Esophagus squamous epithelium (tissue), 5 donors: ENCODE measurements at regions not wholly inside any gene's neighbourhood (a gene's known extent, or its start where the extent isn't known, plus 50 kb on each side); places are given as distances from the start of the nearest gene placed in this dataset.

Source experiments
- DNase-seq: peaks from one replicate; lab custom pipeline; 2025; lab: John Stamatoyannopoulos, UW
- H3K27ac ChIP-seq, 4 donors: fragments of 200-600 bp; sonication (generic); one replicate each; pipeline ENCODE4 v1.5.1; 2016 to 2019; ENCODE audit warnings: mild to moderate bottlenecking in 1 of 4
- H3K27me3 ChIP-seq, 4 donors: fragments of 200-600 bp; sonication (generic); 1 replicate in 3 of 4; 2 replicates in 1 of 4; pipeline versions ENCODE4 v1.5.1 to v1.6.0; 2017 to 2021; ENCODE audit warnings: antibody characterized with exemption in 1 of 4
- H3K36me3 ChIP-seq, 3 donors: fragments of 200-600 bp; sonication (generic); one replicate each; pipeline ENCODE4 v1.5.1; 2016 to 2019
- H3K4me1 ChIP-seq, 3 donors: fragments of 200-600 bp; sonication (generic); one replicate each; pipeline ENCODE4 v1.5.1; 2017 to 2019
- H3K4me3 ChIP-seq, 4 donors: fragments of 200-600 bp; sonication (generic); 1 replicate in 3 of 4; 2 replicates in 1 of 4; pipeline ENCODE4 v1.5.1; 2016 to 2019; ENCODE audit warnings: mild to moderate bottlenecking in 2 of 4, moderate library complexity in 1 of 4
- H3K9me3 ChIP-seq, 3 donors: fragments of 200-600 bp; sonication (generic); one replicate each; pipeline ENCODE4 v1.5.1; 2016 to 2019
- CTCF ChIP-seq, 6 experiments: fragments of 450-650 bp in 4 of 6; fragments of 200-600 bp in 2 of 6; sonication (generic) in 2 of 6; IDR thresholded peaks; one replicate each; pipeline ENCODE4 v1.5.1; 2016 to 2019; ENCODE audit warnings: antibody characterized with exemption in 6 of 6, mild to moderate bottlenecking in 4 of 6, moderate library complexity in 4 of 6
- POLR2A ChIP-seq, 4 donors: fragments of 450-650 bp; IDR thresholded peaks; one replicate each; pipeline ENCODE4 v1.6.1; 2017; ENCODE audit warnings: antibody characterized with exemption in 4 of 4, mild to moderate bottlenecking in 4 of 4, moderate library complexity in 3 of 4
- whole genome bisulfite sequencing, 2 donors: methylation state at CpG; one replicate each; pipeline ENCODE4 v1.1.5; 2018; 5-methylcytosine and 5-hydroxymethylcytosine counted together
- intact Hi-C: fragments of 100-400 bp; cut with DNase I; formaldehyde crosslinking; loops from one replicate; pipeline ENCODE4 v1.15.0; 2022
- donor health status: DM: yes; HTN: yes; CAD: no.

- Histone ChIP-seq H3K36me3 (no peaks in the 10 kb centered on the region), H3K9me3 (peaks cover 0 to 3% (median 0%) of the 10 kb centered on the region in 3 donors), H3K4me1 (peaks cover 3 to 33% (median 22%) of the 10 kb centered on the region in 3 donors), H3K27me3 (peaks cover 0 to 7% (median 0%) of the 10 kb centered on the region in 4 donors), H3K27ac (no peak overlapping the region), H3K4me3 (no peak overlapping the region)
- WGBS, 2 donors = 90 to 92% methylated on average over 1 of the region's 1 CpG
- no peak for DNase-seq
- intact Hi-C loops = no loop called here
- TF ChIP-seq CTCF (IDR thresholded peaks at IDR 0.05) (no peak), POLR2A (IDR thresholded peaks at IDR 0.05) (no peak)
Observed at GRCh38 chr1:229056046-229056445, 214.9 kb upstream of the RAB4A start.

GRCh38 chr1:229058111-229058561 lies 212.8 kb upstream of the RAB4A start:
- Histone ChIP-seq H3K27ac (peak overlapping the region in 3 of 4 donors; percentile 42 to 73 (median 67)), H3K9me3 (no peaks in the 10 kb centered on the region), H3K4me3 (no peak overlapping the region), H3K27me3 (peaks cover 0 to 7% (median 0%) of the 10 kb centered on the region in 4 donors), H3K4me1 (peaks cover 3 to 37% (median 22%) of the 10 kb centered on the region in 3 donors), H3K36me3 (no peaks in the 10 kb centered on the region)
- 41 to 50% methylated on average over 5 to 8 of the region's 11 CpGs for WGBS, 2 donors
- DNase-seq = no peak
- TF ChIP-seq POLR2A (IDR thresholded peaks at IDR 0.05) = no peak
- no peak for TF ChIP-seq CTCF (IDR thresholded peaks at IDR 0.05)
- intact Hi-C loops = no loop called here

- Histone ChIP-seq H3K4me3 (no peak overlapping the region), H3K4me1 (peaks cover 3 to 37% (median 22%) of the 10 kb centered on the region in 3 donors), H3K9me3 (no peaks in the 10 kb centered on the region), H3K36me3 (no peaks in the 10 kb centered on the region), H3K27me3 (peaks cover 0 to 7% (median 0%) of the 10 kb centered on the region in 4 donors), H3K27ac (peak overlapping the region in 3 of 4 donors; percentile 42 to 73 (median 67))
- DNase-seq = no peak
- intact Hi-C loops = no loop called here
- TF ChIP-seq POLR2A (IDR thresholded peaks at IDR 0.05) (no peak), CTCF (IDR thresholded peaks at IDR 0.05) (no peak)
- WGBS, 2 donors = 38% methylated on average over 5 of the region's 10 CpGs; no CpG with 5 or more reads in 1 of the 2 donors
Observed at GRCh38 chr1:229058729-229059128, 212.2 kb upstream of the RAB4A start.

- Histone ChIP-seq H3K4me1 (peaks cover 3 to 46% (median 26%) of the 10 kb centered on the region in 3 donors), H3K27ac (peak overlapping the region in 2 of 4 donors; percentile 67 to 73), H3K9me3 (no peaks in the 10 kb centered on the region), H3K4me3 (no peak overlapping the region), H3K36me3 (no peaks in the 10 kb centered on the region), H3K27me3 (peaks cover 0 to 7% (median 0%) of the 10 kb centered on the region in 4 donors)
- TF ChIP-seq CTCF (IDR thresholded peaks at IDR 0.05) (no peak), POLR2A (IDR thresholded peaks at IDR 0.05) (no peak)
- intact Hi-C loops = no loop called here
- DNase-seq = no peak
- 17 to 26% methylated on average over 9 of the region's 9 CpGs for WGBS, 2 donors
Observed at GRCh38 chr1:229059671-229060539, 211.0 kb upstream of the RAB4A start.

- Histone ChIP-seq H3K36me3 (no peaks in the 10 kb centered on the region), H3K27ac (no peak overlapping the region), H3K27me3 (peaks cover 0 to 6% (median 0%) of the 10 kb centered on the region in 4 donors), H3K4me3 (no peak overlapping the region), H3K9me3 (no peaks in the 10 kb centered on the region), H3K4me1 (peaks cover 3 to 52% (median 26%) of the 10 kb centered on the region in 3 donors)
- intact Hi-C loops = no loop called here
- WGBS, 2 donors = 83% methylated on average over 2 of the region's 5 CpGs; no CpG with 5 or more reads in 1 of the 2 donors
- TF ChIP-seq POLR2A (IDR thresholded peaks at IDR 0.05) (no peak), CTCF (IDR thresholded peaks at IDR 0.05) (no peak)
- no peak for DNase-seq
Observed at GRCh38 chr1:229062135-229062534, 208.8 kb upstream of the RAB4A start.
